ENCODE measurements at regions not wholly inside any gene's neighbourhood (a gene's known extent, or its start where the extent isn't known, plus 50 kb on each side); places are given as distances from the start of the nearest gene placed in this dataset.

DNA sequence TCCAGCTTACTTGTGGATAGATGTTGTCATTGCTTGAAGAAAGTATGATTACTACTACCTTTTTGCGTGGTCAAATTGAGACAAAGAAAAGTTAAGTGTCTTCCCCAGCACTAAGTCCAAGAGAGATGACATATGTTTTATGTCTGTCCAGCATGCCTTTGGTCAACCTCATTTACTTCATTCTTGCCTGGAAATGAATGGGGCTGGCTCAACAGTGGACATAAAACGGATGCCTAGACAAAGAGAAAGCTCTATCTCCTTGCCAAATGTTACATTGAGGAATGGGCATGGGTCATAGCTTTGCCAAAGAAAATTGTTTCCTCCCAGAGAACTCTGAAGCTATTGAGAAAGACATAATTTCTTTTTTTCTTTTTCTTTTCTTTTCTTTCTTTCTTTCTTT is 82.4 kb upstream of the PLPPR4 start:
- TF ChIP-seq, protein P1, sequence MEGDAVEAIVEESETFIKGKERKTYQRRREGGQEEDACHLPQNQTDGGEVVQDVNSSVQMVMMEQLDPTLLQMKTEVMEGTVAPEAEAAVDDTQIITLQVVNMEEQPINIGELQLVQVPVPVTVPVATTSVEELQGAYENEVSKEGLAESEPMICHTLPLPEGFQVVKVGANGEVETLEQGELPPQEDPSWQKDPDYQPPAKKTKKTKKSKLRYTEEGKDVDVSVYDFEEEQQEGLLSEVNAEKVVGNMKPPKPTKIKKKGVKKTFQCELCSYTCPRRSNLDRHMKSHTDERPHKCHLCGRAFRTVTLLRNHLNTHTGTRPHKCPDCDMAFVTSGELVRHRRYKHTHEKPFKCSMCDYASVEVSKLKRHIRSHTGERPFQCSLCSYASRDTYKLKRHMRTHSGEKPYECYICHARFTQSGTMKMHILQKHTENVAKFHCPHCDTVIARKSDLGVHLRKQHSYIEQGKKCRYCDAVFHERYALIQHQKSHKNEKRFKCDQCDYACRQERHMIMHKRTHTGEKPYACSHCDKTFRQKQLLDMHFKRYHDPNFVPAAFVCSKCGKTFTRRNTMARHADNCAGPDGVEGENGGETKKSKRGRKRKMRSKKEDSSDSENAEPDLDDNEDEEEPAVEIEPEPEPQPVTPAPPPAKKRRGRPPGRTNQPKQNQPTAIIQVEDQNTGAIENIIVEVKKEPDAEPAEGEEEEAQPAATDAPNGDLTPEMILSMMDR (IDR thresholded peaks at IDR 0.05) = no peak
- TF ChIP-seq RAD21 (conservative IDR thresholded peaks at IDR 0.05 in 1 of 2, IDR thresholded peaks at IDR 0.05 in 1 of 2) = no peak
- no peak for TF ChIP-seq EP300 (IDR thresholded peaks at IDR 0.05)
- no peak for TF ChIP-seq POLR2AphosphoS2 (conservative IDR thresholded peaks at IDR 0.05; ENCODE audit: low read length)
- no peak for TF ChIP-seq FOSL2 (IDR thresholded peaks at IDR 0.05)
- no peak for TF ChIP-seq FOSL2 (CRISPR knock-in tag; IDR thresholded peaks at IDR 0.05)
- TF ChIP-seq, protein P2, sequence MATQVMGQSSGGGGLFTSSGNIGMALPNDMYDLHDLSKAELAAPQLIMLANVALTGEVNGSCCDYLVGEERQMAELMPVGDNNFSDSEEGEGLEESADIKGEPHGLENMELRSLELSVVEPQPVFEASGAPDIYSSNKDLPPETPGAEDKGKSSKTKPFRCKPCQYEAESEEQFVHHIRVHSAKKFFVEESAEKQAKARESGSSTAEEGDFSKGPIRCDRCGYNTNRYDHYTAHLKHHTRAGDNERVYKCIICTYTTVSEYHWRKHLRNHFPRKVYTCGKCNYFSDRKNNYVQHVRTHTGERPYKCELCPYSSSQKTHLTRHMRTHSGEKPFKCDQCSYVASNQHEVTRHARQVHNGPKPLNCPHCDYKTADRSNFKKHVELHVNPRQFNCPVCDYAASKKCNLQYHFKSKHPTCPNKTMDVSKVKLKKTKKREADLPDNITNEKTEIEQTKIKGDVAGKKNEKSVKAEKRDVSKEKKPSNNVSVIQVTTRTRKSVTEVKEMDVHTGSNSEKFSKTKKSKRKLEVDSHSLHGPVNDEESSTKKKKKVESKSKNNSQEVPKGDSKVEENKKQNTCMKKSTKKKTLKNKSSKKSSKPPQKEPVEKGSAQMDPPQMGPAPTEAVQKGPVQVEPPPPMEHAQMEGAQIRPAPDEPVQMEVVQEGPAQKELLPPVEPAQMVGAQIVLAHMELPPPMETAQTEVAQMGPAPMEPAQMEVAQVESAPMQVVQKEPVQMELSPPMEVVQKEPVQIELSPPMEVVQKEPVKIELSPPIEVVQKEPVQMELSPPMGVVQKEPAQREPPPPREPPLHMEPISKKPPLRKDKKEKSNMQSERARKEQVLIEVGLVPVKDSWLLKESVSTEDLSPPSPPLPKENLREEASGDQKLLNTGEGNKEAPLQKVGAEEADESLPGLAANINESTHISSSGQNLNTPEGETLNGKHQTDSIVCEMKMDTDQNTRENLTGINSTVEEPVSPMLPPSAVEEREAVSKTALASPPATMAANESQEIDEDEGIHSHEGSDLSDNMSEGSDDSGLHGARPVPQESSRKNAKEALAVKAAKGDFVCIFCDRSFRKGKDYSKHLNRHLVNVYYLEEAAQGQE (IDR thresholded peaks at IDR 0.05) = no peak
- no peak for TF ChIP-seq BHLHE40 (IDR thresholded peaks at IDR 0.05; ENCODE audit: low read depth, low read length)
- TF ChIP-seq, protein P3, sequence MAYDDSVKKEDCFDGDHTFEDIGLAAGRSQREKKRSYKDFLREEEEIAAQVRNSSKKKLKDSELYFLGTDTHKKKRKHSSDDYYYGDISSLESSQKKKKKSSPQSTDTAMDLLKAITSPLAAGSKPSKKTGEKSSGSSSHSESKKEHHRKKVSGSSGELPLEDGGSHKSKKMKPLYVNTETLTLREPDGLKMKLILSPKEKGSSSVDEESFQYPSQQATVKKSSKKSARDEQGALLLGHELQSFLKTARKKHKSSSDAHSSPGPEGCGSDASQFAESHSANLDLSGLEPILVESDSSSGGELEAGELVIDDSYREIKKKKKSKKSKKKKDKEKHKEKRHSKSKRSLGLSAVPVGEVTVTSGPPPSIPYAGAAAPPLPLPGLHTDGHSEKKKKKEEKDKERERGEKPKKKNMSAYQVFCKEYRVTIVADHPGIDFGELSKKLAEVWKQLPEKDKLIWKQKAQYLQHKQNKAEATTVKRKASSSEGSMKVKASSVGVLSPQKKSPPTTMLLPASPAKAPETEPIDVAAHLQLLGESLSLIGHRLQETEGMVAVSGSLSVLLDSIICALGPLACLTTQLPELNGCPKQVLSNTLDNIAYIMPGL (CRISPR knock-in tag; IDR thresholded peaks at IDR 0.05; ENCODE audit: borderline replicate concordance) = no peak
- no peak for TF ChIP-seq RNF2 (IDR thresholded peaks at IDR 0.05; ENCODE audit: borderline replicate concordance, low read depth)
- no peak for TF ChIP-seq MAFK (IDR thresholded peaks at IDR 0.05; ENCODE audit: partially characterized antibody)
- TF ChIP-seq POLR2A (IDR thresholded peaks at IDR 0.05; ENCODE audit: low read length) = no peak
- TF ChIP-seq, protein P4, sequence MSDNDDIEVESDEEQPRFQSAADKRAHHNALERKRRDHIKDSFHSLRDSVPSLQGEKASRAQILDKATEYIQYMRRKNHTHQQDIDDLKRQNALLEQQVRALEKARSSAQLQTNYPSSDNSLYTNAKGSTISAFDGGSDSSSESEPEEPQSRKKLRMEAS (IDR thresholded peaks at IDR 0.05) = no peak
- no peak for TF ChIP-seq SMC3 (IDR thresholded peaks at IDR 0.05)
- TF ChIP-seq JUNB (IDR thresholded peaks at IDR 0.05) = no peak

All from A549 (cell line).